SK-N-SH treated with all-trans-retinoic acid at 6 μM for 48 hours (cell line): ENCODE measurements at regions not wholly inside any gene's neighbourhood (a gene's known extent, or its start where the extent isn't known, plus 50 kb on each side); places are given as distances from the start of the nearest gene placed in this dataset.

Source experiments
- PATZ1 ChIP-seq: fragments of 250-450 bp; sonication (Bioruptor Pico); IDR thresholded peaks from 2 replicates; pipeline ENCODE4 v1.8.0; 2020; ENCODE audit warnings: mild to moderate bottlenecking, moderate library complexity, borderline replicate concordance
- ZFP30 ChIP-seq: fragments of 450-650 bp; formaldehyde crosslinking; IDR thresholded peaks from 2 replicates; pipeline ENCODE4 v1.5.0; 2022; ENCODE audit warnings: mild to moderate bottlenecking, moderate library complexity

GRCh38 chr1:90807329-90807728 is 90.2 kb upstream of the BARHL2 start:
- TF ChIP-seq PATZ1 (CRISPR knock-in tag) = no peak
- TF ChIP-seq ZFP30 (CRISPR knock-in tag) = no peak
